Fibroblast of lung (primary cell): ENCODE measurements at regions not wholly inside any gene's neighbourhood (a gene's known extent, or its start where the extent isn't known, plus 50 kb on each side); places are given as distances from the start of the nearest gene placed in this dataset.

Source experiments
- DNase-seq, 2 donors: peaks; one replicate each; pipeline versions ENCODE4 v3.0.0 to v3.0.0-alpha.2; 2010; ENCODE audit warnings: low read depth in 2 of 2
- H2AFZ ChIP-seq: 2 replicates; pipeline ENCODE4 v1.5.1; 2012; ENCODE audit warnings: low read length, control low read depth, inconsistent platforms
- H3K27ac ChIP-seq: 2 replicates; pipeline ENCODE4 v1.5.1; 2011; ENCODE audit warnings: low read length, control low read depth; ENCODE audit not compliant: insufficient read depth
- H3K27me3 ChIP-seq: 2 replicates; pipeline ENCODE4 v1.5.1; 2011; ENCODE audit warnings: mild to moderate bottlenecking, low read length; ENCODE audit not compliant: control insufficient read depth, insufficient read depth
- H3K36me3 ChIP-seq: 2 replicates; pipeline ENCODE4 v1.5.1; 2011; ENCODE audit warnings: low read length; ENCODE audit not compliant: control insufficient read depth, insufficient read depth
- H3K4me1 ChIP-seq: 2 replicates; pipeline ENCODE4 v1.5.1; 2011; ENCODE audit warnings: low read length; ENCODE audit not compliant: control insufficient read depth, insufficient read depth; ENCODE audit errors: extremely low read depth
- H3K4me2 ChIP-seq: 2 replicates; pipeline ENCODE4 v1.5.1; 2011; ENCODE audit warnings: low read length, control low read depth; ENCODE audit not compliant: insufficient read depth; ENCODE audit errors: extremely low read depth
- H3K4me3 ChIP-seq, 4 experiments: fragments of 200-600 bp in 1 of 4; sonication (generic) in 1 of 4; replicated peaks in 1 of 4; 2 replicates each; pipeline ENCODE4 v1.5.1; 2011 to 2016; ENCODE audit warnings: low read length in 4 of 4, low read depth in 3 of 4, mild to moderate bottlenecking in 3 of 4, control low read depth in 2 of 4, inconsistent platforms in 1 of 4, mixed read lengths in 1 of 4; ENCODE audit not compliant: insufficient read depth in 1 of 4; ENCODE audit errors: control extremely low read depth in 1 of 4
- H3K79me2 ChIP-seq: 2 replicates; pipeline ENCODE4 v1.5.1; 2012; ENCODE audit warnings: mild to moderate bottlenecking, low read length, inconsistent platforms; ENCODE audit not compliant: control insufficient read depth, insufficient read depth
- H3K9ac ChIP-seq: 2 replicates; pipeline ENCODE4 v1.5.1; 2011; ENCODE audit warnings: mild to moderate bottlenecking, low read length, control low read depth; ENCODE audit not compliant: insufficient read depth
- H3K9me3 ChIP-seq: 2 replicates; pipeline ENCODE4 v1.5.1; 2012; ENCODE audit warnings: low read depth, low read length; ENCODE audit not compliant: control insufficient read depth, insufficient read depth
- H4K20me1 ChIP-seq: 2 replicates; pipeline ENCODE4 v1.5.1; 2011; ENCODE audit warnings: low read length; ENCODE audit not compliant: control insufficient read depth, insufficient read depth; ENCODE audit errors: extremely low read depth
- EZH2 ChIP-seq: IDR thresholded peaks from 2 replicates; pipeline ENCODE4 v1.5.1; 2012; ENCODE audit warnings: low read length, control low read depth, mild to moderate bottlenecking; ENCODE audit errors: missing control alignments
- TF ChIP-seq, protein P1 (sequence below), 2 donors: IDR thresholded peaks in 1 of 2; conservative IDR thresholded peaks in 1 of 2; 1 replicate in 1 of 2; 2 replicates in 1 of 2; pipeline ENCODE4 v1.5.1; 2011 to 2012; ENCODE audit warnings: low read length in 2 of 2, control low read depth in 1 of 2, inconsistent platforms in 1 of 2, low read depth in 1 of 2, mild to moderate bottlenecking in 1 of 2

DNA sequence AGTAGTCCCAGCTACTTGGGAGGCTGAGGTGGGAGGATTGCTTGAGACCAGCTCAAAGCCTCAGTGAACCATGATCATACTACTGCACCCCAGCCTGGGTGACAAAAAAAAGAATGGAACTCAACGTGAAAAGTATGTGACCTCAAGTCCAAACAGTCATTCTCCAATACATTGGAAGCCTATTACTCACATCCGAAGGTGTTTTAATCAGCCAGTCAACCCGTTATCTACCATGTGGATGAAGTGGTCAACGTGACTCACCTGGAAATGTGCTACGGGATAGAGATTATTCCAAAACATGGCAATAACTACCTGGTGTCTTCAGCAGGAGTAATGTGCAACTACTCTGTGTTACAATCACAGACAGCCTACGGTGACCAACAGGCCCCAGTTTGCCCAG, 85.8 kb upstream of the TOP1 start:
- H4K20me1 ChIP-seq = no peaks in the 10 kb centered on the region
- no peaks in the 10 kb centered on the region for H3K4me1 ChIP-seq
- H3K27ac ChIP-seq = no peak overlapping the region
- no peak overlapping the region for H3K4me3 ChIP-seq
- no peak overlapping the region for H3K4me2 ChIP-seq
- no peaks in the 10 kb centered on the region for H3K9me3 ChIP-seq
- H3K9ac ChIP-seq = no peak overlapping the region
- no peaks in the 10 kb centered on the region for H3K27me3 ChIP-seq
- no peak overlapping the region for H2AFZ ChIP-seq
- no peak for TF ChIP-seq EZH2
- TF ChIP-seq, protein P1, sequence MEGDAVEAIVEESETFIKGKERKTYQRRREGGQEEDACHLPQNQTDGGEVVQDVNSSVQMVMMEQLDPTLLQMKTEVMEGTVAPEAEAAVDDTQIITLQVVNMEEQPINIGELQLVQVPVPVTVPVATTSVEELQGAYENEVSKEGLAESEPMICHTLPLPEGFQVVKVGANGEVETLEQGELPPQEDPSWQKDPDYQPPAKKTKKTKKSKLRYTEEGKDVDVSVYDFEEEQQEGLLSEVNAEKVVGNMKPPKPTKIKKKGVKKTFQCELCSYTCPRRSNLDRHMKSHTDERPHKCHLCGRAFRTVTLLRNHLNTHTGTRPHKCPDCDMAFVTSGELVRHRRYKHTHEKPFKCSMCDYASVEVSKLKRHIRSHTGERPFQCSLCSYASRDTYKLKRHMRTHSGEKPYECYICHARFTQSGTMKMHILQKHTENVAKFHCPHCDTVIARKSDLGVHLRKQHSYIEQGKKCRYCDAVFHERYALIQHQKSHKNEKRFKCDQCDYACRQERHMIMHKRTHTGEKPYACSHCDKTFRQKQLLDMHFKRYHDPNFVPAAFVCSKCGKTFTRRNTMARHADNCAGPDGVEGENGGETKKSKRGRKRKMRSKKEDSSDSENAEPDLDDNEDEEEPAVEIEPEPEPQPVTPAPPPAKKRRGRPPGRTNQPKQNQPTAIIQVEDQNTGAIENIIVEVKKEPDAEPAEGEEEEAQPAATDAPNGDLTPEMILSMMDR (conservative IDR thresholded peaks at IDR 0.05 in 1 of 2, IDR thresholded peaks at IDR 0.05 in 1 of 2; ENCODE audit: low read depth in 1 of 2, low read length in 2 of 2) = no peak
- H3K36me3 ChIP-seq = no peaks in the 10 kb centered on the region
- no peak for DNase-seq
- H3K79me2 ChIP-seq = no peaks in the 10 kb centered on the region

DNA sequence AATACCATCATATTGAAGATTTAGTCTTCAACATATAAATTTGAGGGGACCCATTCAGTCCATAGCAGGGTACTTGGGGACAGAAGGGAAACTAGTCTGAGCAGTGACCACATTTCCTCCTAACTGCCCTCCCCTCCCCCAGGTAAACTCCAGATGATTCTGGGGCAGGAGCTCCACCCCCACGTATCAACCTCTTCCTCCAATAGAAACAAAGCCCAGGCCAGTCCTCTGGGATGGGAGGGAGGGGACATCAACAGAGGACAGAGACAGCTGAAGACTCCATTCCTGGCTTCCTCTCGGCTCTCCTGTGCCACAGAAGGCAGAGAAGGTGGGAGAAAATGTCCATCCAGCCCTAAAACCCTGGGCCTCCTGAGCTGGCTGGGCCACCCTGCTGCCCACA, 85.0 kb upstream of the TOP1 start:
- TF ChIP-seq EZH2 = no peak
- TF ChIP-seq, protein P1 (conservative IDR thresholded peaks at IDR 0.05 in 1 of 2, IDR thresholded peaks at IDR 0.05 in 1 of 2; ENCODE audit: low read depth in 1 of 2, low read length in 2 of 2) = no peak
- Histone ChIP-seq H3K9ac (no peak overlapping the region), H3K4me3 (no peak overlapping the region), H2AFZ (no peak overlapping the region), H3K9me3 (no peaks in the 10 kb centered on the region), H3K27ac (no peak overlapping the region), H3K4me2 (no peak overlapping the region), H3K27me3 (no peaks in the 10 kb centered on the region), H3K79me2 (no peaks in the 10 kb centered on the region), H4K20me1 (no peaks in the 10 kb centered on the region), H3K36me3 (no peaks in the 10 kb centered on the region), H3K4me1 (no peaks in the 10 kb centered on the region)
- DNase-seq = no peak

DNA sequence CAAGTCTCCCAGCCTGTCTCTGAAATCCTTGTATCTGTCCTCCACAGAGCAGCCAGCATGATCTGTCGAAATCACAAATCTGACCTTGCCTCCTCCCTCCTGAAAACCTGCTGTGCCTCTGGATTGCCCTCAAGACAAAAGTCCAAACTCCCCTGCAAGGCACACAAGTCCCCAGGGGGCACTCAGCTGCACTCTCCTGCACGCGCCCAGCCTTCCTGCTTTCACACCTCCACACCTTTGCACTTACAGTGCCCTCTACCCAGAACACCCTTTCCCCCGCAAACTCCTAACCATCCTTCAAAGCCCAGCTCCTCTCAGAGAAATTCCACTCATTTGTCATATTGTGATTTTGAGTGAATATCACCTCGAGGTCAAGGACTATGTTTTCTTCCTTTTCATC, 83.4 kb upstream of the TOP1 start:
- H3K79me2 ChIP-seq = no peaks in the 10 kb centered on the region
- H3K27ac ChIP-seq = no peak overlapping the region
- no peaks in the 10 kb centered on the region for H3K9me3 ChIP-seq
- no peaks in the 10 kb centered on the region for H4K20me1 ChIP-seq
- H3K4me2 ChIP-seq = no peak overlapping the region
- no peaks in the 10 kb centered on the region for H3K27me3 ChIP-seq
- no peak overlapping the region for H2AFZ ChIP-seq
- no peak for DNase-seq
- no peaks in the 10 kb centered on the region for H3K4me1 ChIP-seq
- H3K36me3 ChIP-seq = no peaks in the 10 kb centered on the region
- no peak for TF ChIP-seq EZH2
- TF ChIP-seq, protein P1 (conservative IDR thresholded peaks at IDR 0.05 in 1 of 2, IDR thresholded peaks at IDR 0.05 in 1 of 2; ENCODE audit: low read depth in 1 of 2, low read length in 2 of 2) = no peak
- H3K4me3 ChIP-seq = no peak overlapping the region
- no peak overlapping the region for H3K9ac ChIP-seq
